GM13977 (cell line): ENCODE measurements at regions not wholly inside any gene's neighbourhood (a gene's known extent, or its start where the extent isn't known, plus 50 kb on each side); places are given as distances from the start of the nearest gene placed in this dataset.
"Not testable (repeated sequence)": the region's sequence is repeated elsewhere in the genome, so short reads cannot be mapped to it uniquely, and the experiment has no call there.

Source experiments
- DNase-seq: peaks from one replicate; pipeline ENCODE4 v3.0.0; 2012; ENCODE audit warnings: low spot score
- in situ Hi-C: fragments of 300-500 bp; cut with MboI; formaldehyde crosslinking; loops from one replicate; pipeline ENCODE4 v1.12.0; 2022; ENCODE audit warnings: low sequenced_read_pairs, low pct_unique_long_range_greater_than_20kb, mixed read lengths, inconsistent platforms; ENCODE audit not compliant: unreplicated experiment

GRCh38 chr2:111368288-111368687 lies 247.6 kb downstream of the BCL2L11 start:
- DNase-seq, in situ Hi-C loops: not testable (repeated sequence)

- DNase-seq, in situ Hi-C loops: not testable (repeated sequence)
Observed at GRCh38 chr2:111373060-111373459, 252.3 kb downstream of the BCL2L11 start.

- in situ Hi-C loops, DNase-seq: not testable (repeated sequence)
Observed at GRCh38 chr2:111373989-111374388, 253.3 kb downstream of the BCL2L11 start.

GRCh38 chr2:111374734-111375133 lies 254.0 kb downstream of the BCL2L11 start:
- in situ Hi-C loops, result not testable (repeated sequence)

GRCh38 chr2:111375320-111375883 lies 254.7 kb downstream of the BCL2L11 start:
- DNase-seq, in situ Hi-C loops: not testable (repeated sequence)

More at GRCh38 chr2:111374734-111375133, 254.0 kb downstream of the BCL2L11 start:
- not testable (repeated sequence) for DNase-seq

GRCh38 chr2:111376272-111376970 lies 255.7 kb downstream of the BCL2L11 start:
- in situ Hi-C loops, DNase-seq: not testable (repeated sequence)

GRCh38 chr2:111376971-111377352 lies 256.2 kb downstream of the BCL2L11 start:
- DNase-seq, in situ Hi-C loops: not testable (repeated sequence)

- in situ Hi-C loops, DNase-seq: not testable (repeated sequence)
Observed at GRCh38 chr2:111377386-111377959, 256.8 kb downstream of the BCL2L11 start.

- in situ Hi-C loops, DNase-seq: not testable (repeated sequence)
Observed at GRCh38 chr2:111378348-111378747, 257.6 kb downstream of the BCL2L11 start.

GRCh38 chr2:111380733-111381439 lies 260.2 kb downstream of the BCL2L11 start:
- in situ Hi-C loops, result not testable (repeated sequence)

GRCh38 chr2:111381530-111382306 lies 261.0 kb downstream of the BCL2L11 start:
- in situ Hi-C loops, DNase-seq: not testable (repeated sequence)

More at GRCh38 chr2:111380733-111381439, 260.2 kb downstream of the BCL2L11 start:
- DNase-seq, result not testable (repeated sequence)

- in situ Hi-C loops, DNase-seq: not testable (repeated sequence)
Observed at GRCh38 chr2:111382507-111382906, 261.8 kb downstream of the BCL2L11 start.

GRCh38 chr2:111383311-111383710 lies 262.6 kb downstream of the BCL2L11 start:
- in situ Hi-C loops, DNase-seq: not testable (repeated sequence)

- in situ Hi-C loops, DNase-seq: not testable (repeated sequence)
Observed at GRCh38 chr2:111385226-111385957, 264.7 kb downstream of the BCL2L11 start.

- in situ Hi-C loops, DNase-seq: not testable (repeated sequence)
Observed at GRCh38 chr2:111390605-111391004, 269.9 kb downstream of the BCL2L11 start.

- DNase-seq, in situ Hi-C loops: not testable (repeated sequence)
Observed at GRCh38 chr2:111395350-111396128, 274.8 kb downstream of the BCL2L11 start.
